Tibial nerve (tissue), 4 donors: ENCODE measurements at regions not wholly inside any gene's neighbourhood (a gene's known extent, or its start where the extent isn't known, plus 50 kb on each side); places are given as distances from the start of the nearest gene placed in this dataset.
A peak's percentile ranks its signal among the peaks of the same experiment; 100 is the strongest.

Experiments used
- DNase-seq, 2 donors: peaks; one replicate each; pipeline ENCODE4 v3.0.0-alpha.2; 2019; ENCODE audit warnings: low spot score in 2 of 2
- H3K27ac ChIP-seq, 4 donors: fragments of 200-600 bp; sonication (generic) in 3 of 4; one replicate each; pipeline ENCODE4 v1.5.1; 2017 to 2019; ENCODE audit warnings: mild to moderate bottlenecking in 1 of 4
- H3K27me3 ChIP-seq, 2 donors: fragments of 200-600 bp; sonication (generic) in 1 of 2; one replicate each; pipeline versions ENCODE4 v1.5.1 to v1.6.0; 2017 to 2019
- H3K36me3 ChIP-seq, 3 donors: fragments of 200-600 bp; sonication (generic); one replicate each; pipeline ENCODE4 v1.5.1; 2018 to 2019
- H3K4me1 ChIP-seq, 4 donors: fragments of 200-600 bp; sonication (generic) in 3 of 4; one replicate each; pipeline ENCODE4 v1.5.1; 2017 to 2019
- H3K4me3 ChIP-seq, 4 donors: fragments of 200-600 bp; sonication (generic) in 3 of 4; one replicate each; pipeline ENCODE4 v1.5.1; 2017 to 2019; ENCODE audit warnings: mild to moderate bottlenecking in 1 of 4, moderate library complexity in 1 of 4
- H3K9me3 ChIP-seq, 4 donors: fragments of 200-600 bp; sonication (generic) in 3 of 4; one replicate each; pipeline ENCODE4 v1.5.1; 2017 to 2019
- CTCF ChIP-seq, 5 experiments: fragments of 200-600 bp in 3 of 5; fragments of 450-650 bp in 2 of 5; sonication (generic) in 3 of 5; IDR thresholded peaks; one replicate each; pipeline ENCODE4 v1.5.1; 2016 to 2019; ENCODE audit warnings: antibody characterized with exemption in 5 of 5, mild to moderate bottlenecking in 3 of 5, moderate library complexity in 2 of 5
- EP300 ChIP-seq, 2 donors: sonication (generic); formaldehyde crosslinking; IDR thresholded peaks; one replicate each; pipeline ENCODE4 v1.6.1; 2017; ENCODE audit warnings: antibody characterized with exemption in 2 of 2, mild to moderate bottlenecking in 1 of 2
- POLR2A ChIP-seq, 2 donors: fragments of 450-650 bp; IDR thresholded peaks; one replicate each; pipeline ENCODE4 v1.6.1; 2017; ENCODE audit warnings: antibody characterized with exemption in 2 of 2, mild to moderate bottlenecking in 2 of 2, moderate library complexity in 2 of 2
- WGBS, 2 donors: methylation state at CpG; one replicate each; pipeline ENCODE4 v1.1.5; 2018; 5-methylcytosine and 5-hydroxymethylcytosine counted together

GRCh38 chr7:52909131-52909530, 126.3 kb upstream of the POM121L12 start:
- DNase-seq, result no peak
- Histone ChIP-seq H3K27ac (no peak overlapping the region), H3K4me1 (no peaks in the 10 kb centered on the region), H3K36me3 (no peaks in the 10 kb centered on the region), H3K27me3 (no peaks in the 10 kb centered on the region), H3K9me3 (peaks cover 0 to 10% (median 0%) of the 10 kb centered on the region in 4 donors), H3K4me3 (no peak overlapping the region)
- TF ChIP-seq CTCF (IDR thresholded peaks at IDR 0.05) (no peak), EP300 (IDR thresholded peaks at IDR 0.05) (no peak), POLR2A (IDR thresholded peaks at IDR 0.05) (no peak)

- Histone ChIP-seq H3K27me3 (no peaks in the 10 kb centered on the region), H3K4me1 (no peaks in the 10 kb centered on the region), H3K27ac (no peak overlapping the region), H3K9me3 (no peaks in the 10 kb centered on the region), H3K4me3 (peak overlapping the region in 1 of 4 donors; percentile 0), H3K36me3 (no peaks in the 10 kb centered on the region)
- WGBS, 2 donors, result 42 to 49% methylated on average over 5 of the region's 5 CpGs
- no peak for DNase-seq
- TF ChIP-seq POLR2A (IDR thresholded peaks at IDR 0.05) (no peak), EP300 (IDR thresholded peaks at IDR 0.05) (no peak), CTCF (IDR thresholded peaks at IDR 0.05) (no peak)
Observed at GRCh38 chr7:52897713-52898112, 137.7 kb upstream of the POM121L12 start.

- 36 to 40% methylated on average over 5 of the region's 5 CpGs for WGBS, 2 donors
- Histone ChIP-seq H3K27me3 (no peaks in the 10 kb centered on the region), H3K4me3 (peak overlapping the region in 1 of 4 donors; percentile 0), H3K27ac (no peak overlapping the region), H3K4me1 (no peaks in the 10 kb centered on the region), H3K36me3 (no peaks in the 10 kb centered on the region), H3K9me3 (no peaks in the 10 kb centered on the region)
- DNase-seq, result no peak
- TF ChIP-seq POLR2A (IDR thresholded peaks at IDR 0.05) (no peak), CTCF (IDR thresholded peaks at IDR 0.05) (no peak), EP300 (IDR thresholded peaks at IDR 0.05) (no peak)
Observed at GRCh38 chr7:52897288-52897687, 138.1 kb upstream of the POM121L12 start.

GRCh38 chr7:52877240-52877639, 158.2 kb upstream of the POM121L12 start:
- no peaks in the 10 kb centered on the region for H3K36me3 ChIP-seq
- H3K27me3 ChIP-seq, result no peaks in the 10 kb centered on the region
- DNase-seq, result no peak
- H3K4me1 ChIP-seq, result no peaks in the 10 kb centered on the region
- no peaks in the 10 kb centered on the region for H3K9me3 ChIP-seq
- 44 to 60% methylated on average over 2 of the region's 2 CpGs for WGBS, 2 donors
- no peak overlapping the region for H3K4me3 ChIP-seq
- TF ChIP-seq POLR2A (IDR thresholded peaks at IDR 0.05) (no peak), EP300 (IDR thresholded peaks at IDR 0.05) (no peak), CTCF (IDR thresholded peaks at IDR 0.05) (no peak)
- H3K27ac ChIP-seq, result no peak overlapping the region

GRCh38 chr7:52876402-52876801, 159.0 kb upstream of the POM121L12 start:
- DNase-seq, result no peak
- Histone ChIP-seq H3K36me3 (no peaks in the 10 kb centered on the region), H3K27me3 (no peaks in the 10 kb centered on the region), H3K4me1 (no peaks in the 10 kb centered on the region), H3K4me3 (no peak overlapping the region), H3K9me3 (no peaks in the 10 kb centered on the region), H3K27ac (no peak overlapping the region)
- TF ChIP-seq CTCF (IDR thresholded peaks at IDR 0.05), result no peak
- no peak for TF ChIP-seq POLR2A (IDR thresholded peaks at IDR 0.05)
- no peak for TF ChIP-seq EP300 (IDR thresholded peaks at IDR 0.05)
- WGBS, 2 donors, result 73% methylated on average over 3 of the region's 3 CpGs
